A549 (cell line): ENCODE measurements at regions not wholly inside any gene's neighbourhood (a gene's known extent, or its start where the extent isn't known, plus 50 kb on each side); places are given as distances from the start of the nearest gene placed in this dataset.

ENCODE experiments used
- ATAC-seq, 2 experiments: fragments of 200-7000 bp in 1 of 2; fragments of >200 bp in 1 of 2; cut with Nextera tagmentation in 1 of 2; cut with Tn5 transposase in 1 of 2; 3 replicates each; pipeline versions ENCODE4 v1.8.0 to v1.9.1; 2018 to 2020; ENCODE audit warnings: mild to moderate bottlenecking in 1 of 2, moderate library complexity in 1 of 2
- CTCF ChIA-PET: fragments of 300-600 bp; sonication (Branson Sonifier 250); formaldehyde crosslinking; extraction: SDS; loops from one replicate; lab custom pipeline; 2021; ENCODE audit warnings: antibody characterized with exemption, inconsistent platforms; lab: Yijun Ruan, JAX
- POLR2A ChIA-PET: fragments of 350-600 bp; formaldehyde crosslinking; extraction: SDS; loops from one replicate; lab custom pipeline; 2021; ENCODE audit warnings: antibody characterized with exemption, inconsistent platforms; lab: Yijun Ruan, JAX
- DNase-seq, 2 experiments: peaks; one replicate each; pipeline versions ENCODE4 v3.0.0 to v3.0.0-alpha.2; 2011 to 2016; ENCODE audit warnings: low read depth in 1 of 2, low spot score in 1 of 2
- FAIRE-seq: peaks from 2 replicates; lab custom pipeline; 2011; peaks lifted over from hg19 to GRCh38; lab: Jason Lieb, UNC
- H3K27ac ChIP-seq, 2 experiments: fragments of >200 bp; sonication (Bioruptor Twin); formaldehyde crosslinking; 3 replicates each; pipeline ENCODE4 v1.5.1; 2016 to 2017
- H3K4me1 ChIP-seq: fragments of >200 bp; sonication (Bioruptor Twin); formaldehyde crosslinking; 3 replicates; pipeline ENCODE4 v1.6.1; 2016
- H3K4me2 ChIP-seq: fragments of >200 bp; sonication (Bioruptor Twin); formaldehyde crosslinking; 3 replicates; pipeline ENCODE4 v1.6.1; 2016
- H3K4me3 ChIP-seq: fragments of >200 bp; sonication (Bioruptor Twin); formaldehyde crosslinking; 3 replicates; pipeline ENCODE4 v1.5.1; 2016
- H3K9me3 ChIP-seq: fragments of >200 bp; sonication (Bioruptor Twin); formaldehyde crosslinking; 3 replicates; pipeline ENCODE4 v1.6.1; 2016
- CEBPB ChIP-seq, 2 experiments: fragments of >200 bp in 1 of 2; sonication (Bioruptor Twin) in 1 of 2; formaldehyde crosslinking in 1 of 2; IDR thresholded peaks; 2 replicates each; pipeline ENCODE4 v1.6.1; 2012 to 2016
- CTCF ChIP-seq: fragments of >200 bp; sonication (Bioruptor Twin); formaldehyde crosslinking; IDR thresholded peaks from 3 replicates; pipeline ENCODE4 v1.5.1; 2016
- EHMT2 ChIP-seq: fragments of 200-600 bp; sonication (generic); IDR thresholded peaks from 2 replicates; pipeline ENCODE4 v1.6.1; 2016; ENCODE audit warnings: antibody characterized with exemption, low read depth, mild to moderate bottlenecking, moderate library complexity
- EP300 ChIP-seq, 2 experiments: fragments of >200 bp; sonication (Bioruptor Twin); formaldehyde crosslinking; IDR thresholded peaks; 2 replicates in 1 of 2; 3 replicates in 1 of 2; pipeline ENCODE4 v1.6.1; 2016 to 2017
- ESRRA ChIP-seq: fragments of 150-350 bp; IDR thresholded peaks from 2 replicates; pipeline ENCODE4 v1.6.1; 2014; ENCODE audit warnings: mild to moderate bottlenecking, low read length, borderline replicate concordance
- FOSB ChIP-seq: fragments of 250-450 bp; sonication (Bioruptor Pico); IDR thresholded peaks from 2 replicates; pipeline ENCODE4 v1.5.0; 2020; ENCODE audit warnings: mild to moderate bottlenecking, moderate library complexity
- HOXB13 ChIP-seq: fragments of 250-450 bp; sonication (Bioruptor Pico); IDR thresholded peaks from 2 replicates; pipeline ENCODE4 v1.5.0; 2020; ENCODE audit warnings: low read depth, mild to moderate bottlenecking, moderate library complexity
- KDM5A ChIP-seq: fragments of 200-600 bp; sonication (generic); IDR thresholded peaks from 2 replicates; pipeline ENCODE4 v1.6.1; 2016; ENCODE audit warnings: antibody characterized with exemption, mild to moderate bottlenecking
- NR3C1 ChIP-seq: fragments of >200 bp; sonication (Bioruptor Twin); formaldehyde crosslinking; IDR thresholded peaks from 3 replicates; pipeline ENCODE4 v1.6.1; 2017
- PHF8 ChIP-seq: fragments of 200-600 bp; sonication (generic); IDR thresholded peaks from 2 replicates; pipeline ENCODE4 v1.6.1; 2016; ENCODE audit warnings: low read depth, mild to moderate bottlenecking, antibody characterized with exemption, moderate library complexity, borderline replicate concordance
- RARB ChIP-seq: fragments of 250-450 bp; sonication (Bioruptor Pico); IDR thresholded peaks from 2 replicates; pipeline ENCODE4 v1.8.0; 2021; ENCODE audit warnings: mild to moderate bottlenecking, moderate library complexity
- RFX5 ChIP-seq: fragments of 450-650 bp; IDR thresholded peaks from 2 replicates; pipeline ENCODE4 v1.7.1; 2014; ENCODE audit warnings: antibody characterized with exemption, mild to moderate bottlenecking, moderate library complexity
- RNF2 ChIP-seq: fragments of 200-600 bp; sonication (generic); IDR thresholded peaks from 2 replicates; pipeline ENCODE4 v1.6.1; 2016; ENCODE audit warnings: low read depth, mild to moderate bottlenecking, antibody characterized with exemption, moderate library complexity, borderline replicate concordance
- TP53 ChIP-seq: fragments of 250-450 bp; sonication (Bioruptor Pico); IDR thresholded peaks from 2 replicates; pipeline ENCODE4 v1.5.0; 2021; ENCODE audit warnings: mild to moderate bottlenecking, moderate library complexity
- USF2 ChIP-seq: fragments of 450-650 bp; IDR thresholded peaks from 2 replicates; pipeline ENCODE4 v1.6.1; 2014; ENCODE audit warnings: antibody characterized with exemption
- ZNF302 ChIP-seq: fragments of 250-450 bp; sonication (Bioruptor Pico); IDR thresholded peaks from 2 replicates; pipeline ENCODE4 v1.9.0; 2021; ENCODE audit warnings: inconsistent platforms, mild to moderate bottlenecking, moderate library complexity
- WGBS: methylation state at CpG from one replicate; pipeline ENCODE4 v1.1.6; 2017; ENCODE audit errors: missing lambda C conversion rate; 5-methylcytosine and 5-hydroxymethylcytosine counted together
- TF ChIP-seq, protein P1 (sequence below): fragments of 200-600 bp; sonication (generic); IDR thresholded peaks from 2 replicates; pipeline ENCODE4 v1.6.1; 2016; ENCODE audit warnings: antibody characterized with exemption, mild to moderate bottlenecking, moderate library complexity
- TF ChIP-seq, protein P2 (sequence below): fragments of 150-350 bp; IDR thresholded peaks from 2 replicates; pipeline ENCODE4 v1.6.1; 2014; ENCODE audit warnings: low read depth, mild to moderate bottlenecking, low read length

DNA sequence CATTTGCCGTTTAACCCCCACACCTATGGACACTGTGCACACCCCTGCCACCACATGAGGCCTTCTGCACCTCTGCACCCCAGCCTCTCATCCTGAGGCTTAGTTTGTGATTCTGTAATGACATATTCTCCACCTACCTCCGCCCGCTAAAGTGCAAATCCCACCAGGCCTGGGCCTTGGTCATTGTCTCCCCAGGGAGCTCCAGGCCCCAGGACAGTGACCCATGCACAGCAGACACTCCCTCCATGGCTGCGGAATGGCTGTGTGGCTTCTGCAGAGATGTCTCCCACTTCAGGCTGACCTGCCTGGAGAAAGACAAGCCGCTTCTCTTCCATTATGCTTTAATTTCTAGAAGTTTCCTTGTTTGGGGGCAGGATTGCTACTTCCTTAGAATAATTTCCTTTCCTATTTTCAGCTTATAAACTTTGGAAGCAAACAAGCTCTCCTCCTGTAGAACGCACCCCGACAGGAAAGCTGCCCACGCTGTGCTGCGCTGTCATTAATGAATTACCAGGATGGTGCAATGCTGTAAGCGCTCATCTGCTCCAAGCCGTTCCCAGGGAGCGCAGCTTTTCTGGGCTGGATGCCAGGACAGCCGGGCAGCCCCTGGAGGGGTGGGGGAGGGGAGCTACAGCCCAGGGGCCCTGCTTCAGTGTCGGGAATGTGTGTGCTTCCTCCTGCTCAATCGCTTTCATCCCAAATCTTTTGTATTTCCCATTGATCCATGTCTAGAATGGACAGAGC is 618.0 kb downstream of the BRD1 start (continued):
- TF ChIP-seq, protein P1, sequence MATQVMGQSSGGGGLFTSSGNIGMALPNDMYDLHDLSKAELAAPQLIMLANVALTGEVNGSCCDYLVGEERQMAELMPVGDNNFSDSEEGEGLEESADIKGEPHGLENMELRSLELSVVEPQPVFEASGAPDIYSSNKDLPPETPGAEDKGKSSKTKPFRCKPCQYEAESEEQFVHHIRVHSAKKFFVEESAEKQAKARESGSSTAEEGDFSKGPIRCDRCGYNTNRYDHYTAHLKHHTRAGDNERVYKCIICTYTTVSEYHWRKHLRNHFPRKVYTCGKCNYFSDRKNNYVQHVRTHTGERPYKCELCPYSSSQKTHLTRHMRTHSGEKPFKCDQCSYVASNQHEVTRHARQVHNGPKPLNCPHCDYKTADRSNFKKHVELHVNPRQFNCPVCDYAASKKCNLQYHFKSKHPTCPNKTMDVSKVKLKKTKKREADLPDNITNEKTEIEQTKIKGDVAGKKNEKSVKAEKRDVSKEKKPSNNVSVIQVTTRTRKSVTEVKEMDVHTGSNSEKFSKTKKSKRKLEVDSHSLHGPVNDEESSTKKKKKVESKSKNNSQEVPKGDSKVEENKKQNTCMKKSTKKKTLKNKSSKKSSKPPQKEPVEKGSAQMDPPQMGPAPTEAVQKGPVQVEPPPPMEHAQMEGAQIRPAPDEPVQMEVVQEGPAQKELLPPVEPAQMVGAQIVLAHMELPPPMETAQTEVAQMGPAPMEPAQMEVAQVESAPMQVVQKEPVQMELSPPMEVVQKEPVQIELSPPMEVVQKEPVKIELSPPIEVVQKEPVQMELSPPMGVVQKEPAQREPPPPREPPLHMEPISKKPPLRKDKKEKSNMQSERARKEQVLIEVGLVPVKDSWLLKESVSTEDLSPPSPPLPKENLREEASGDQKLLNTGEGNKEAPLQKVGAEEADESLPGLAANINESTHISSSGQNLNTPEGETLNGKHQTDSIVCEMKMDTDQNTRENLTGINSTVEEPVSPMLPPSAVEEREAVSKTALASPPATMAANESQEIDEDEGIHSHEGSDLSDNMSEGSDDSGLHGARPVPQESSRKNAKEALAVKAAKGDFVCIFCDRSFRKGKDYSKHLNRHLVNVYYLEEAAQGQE, result no peak
- no peak for TF ChIP-seq FOSB (CRISPR knock-in tag)
- TF ChIP-seq PHF8, result no peak
- TF ChIP-seq RNF2, result no peak
- no peak for TF ChIP-seq TP53 (CRISPR knock-in tag)
- TF ChIP-seq CTCF, result no peak
- no peak for TF ChIP-seq EP300 (IDR thresholded peaks at IDR 0.05)

GRCh38 chr22:49208768-49209252 is 618.9 kb downstream of the BRD1 start:
- H3K27ac ChIP-seq, result no peak overlapping the region
- no peak for TF ChIP-seq USF2
- TF ChIP-seq EHMT2, result peak; percentile 52; the same call in 1 of the 2 replicates
- TF ChIP-seq, protein P1, result peak; percentile 90
- H3K4me3 ChIP-seq, result no peak overlapping the region
- FAIRE-seq (no peak), ATAC-seq (no peak), DNase-seq (no peak)
- CTCF ChIA-PET, result no interaction called here
- 56% methylated on average over 15 of the region's 15 CpGs for WGBS
- POLR2A ChIA-PET, result no interaction called here
- no peaks in the 10 kb centered on the region for H3K9me3 ChIP-seq
- H3K4me1 ChIP-seq, result peaks cover 3% of the 10 kb centered on the region; the same call in 1 of the 3 replicates
- H3K4me2 ChIP-seq, result no peak overlapping the region

- ChIA-PET CTCF (no interaction called here), POLR2A (no interaction called here)
- no peak for ATAC-seq
- TF ChIP-seq ESRRA (no peak), RARB (CRISPR knock-in tag) (no peak), HOXB13 (no peak), NR3C1 (no peak), CEBPB (IDR thresholded peaks at IDR 0.05) (no peak), KDM5A (no peak), RFX5 (no peak), ZNF302 (CRISPR knock-in tag) (no peak)
- TF ChIP-seq, protein P2, sequence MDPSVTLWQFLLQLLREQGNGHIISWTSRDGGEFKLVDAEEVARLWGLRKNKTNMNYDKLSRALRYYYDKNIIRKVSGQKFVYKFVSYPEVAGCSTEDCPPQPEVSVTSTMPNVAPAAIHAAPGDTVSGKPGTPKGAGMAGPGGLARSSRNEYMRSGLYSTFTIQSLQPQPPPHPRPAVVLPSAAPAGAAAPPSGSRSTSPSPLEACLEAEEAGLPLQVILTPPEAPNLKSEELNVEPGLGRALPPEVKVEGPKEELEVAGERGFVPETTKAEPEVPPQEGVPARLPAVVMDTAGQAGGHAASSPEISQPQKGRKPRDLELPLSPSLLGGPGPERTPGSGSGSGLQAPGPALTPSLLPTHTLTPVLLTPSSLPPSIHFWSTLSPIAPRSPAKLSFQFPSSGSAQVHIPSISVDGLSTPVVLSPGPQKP, result no peak
- Histone ChIP-seq H3K4me2 (no peak overlapping the region), H3K4me3 (no peak overlapping the region), H3K4me1 (peaks cover 3% of the 10 kb centered on the region; the same call in 1 of the 3 replicates), H3K9me3 (no peaks in the 10 kb centered on the region), H3K27ac (no peak overlapping the region)
- no peak for DNase-seq
- FAIRE-seq, result no peak
- 14% methylated on average over 2 of the region's 2 CpGs for WGBS
These were observed 619.7 kb downstream of the BRD1 start for GRCh38 chr22:49208004-49208402.
